ENCODE measurements at regions not wholly inside any gene's neighbourhood (a gene's known extent, or its start where the extent isn't known, plus 50 kb on each side); places are given as distances from the start of the nearest gene placed in this dataset.
"Not testable (repeated sequence)": the region's sequence is repeated elsewhere in the genome, so short reads cannot be mapped to it uniquely, and the experiment has no call there.

- H3K4me1 ChIP-seq (replicated peaks); H3K9me3 ChIP-seq; H3K36me3 ChIP-seq; H3K4me3 ChIP-seq; H3K27me3 ChIP-seq (replicated peaks; ENCODE audit: insufficient read depth); intact Hi-C loops (cut with DNase I); H3K27ac ChIP-seq; DNase-seq (ENCODE audit: low spot score): not testable (repeated sequence)
- WGBS = 78% methylated on average over 4 of the region's 4 CpGs
Measured at GRCh38 chrX:71822314-71822713, 59.2 kb downstream of the CXorf49B start.

GRCh38 chrX:71823391-71824057 is 60.4 kb downstream of the CXorf49B start:
- DNase-seq (ENCODE audit: low spot score) = no peak
- 61% methylated on average over 12 of the region's 12 CpGs for WGBS

GRCh38 chrX:71828086-71828485 is 64.9 kb downstream of the CXorf49B start:
- Histone ChIP-seq H3K36me3 (no peaks in the 10 kb centered on the region), H3K4me3 (no peak overlapping the region), H3K9me3 (no peaks in the 10 kb centered on the region), H3K27ac (no peak overlapping the region), H3K4me1 (replicated peaks) (no peaks in the 10 kb centered on the region), H3K27me3 (replicated peaks; ENCODE audit: insufficient read depth) (no peaks in the 10 kb centered on the region)
- TF ChIP-seq CTCF (IDR thresholded peaks at IDR 0.05) = no peak
- no peak for TF ChIP-seq POLR2AphosphoS5 (IDR thresholded peaks at IDR 0.05)
- TF ChIP-seq POLR2A (IDR thresholded peaks at IDR 0.05) = no peak
- 89% methylated on average over 3 of the region's 6 CpGs for WGBS
- no peak for DNase-seq (ENCODE audit: low spot score)
- intact Hi-C loops (cut with DNase I) = no loop called here

More at GRCh38 chrX:71823391-71824057, 60.4 kb downstream of the CXorf49B start:
- Histone ChIP-seq H3K27ac (no peak overlapping the region), H3K9me3 (no peaks in the 10 kb centered on the region), H3K4me3 (no peak overlapping the region), H3K27me3 (replicated peaks; ENCODE audit: insufficient read depth) (no peaks in the 10 kb centered on the region), H3K36me3 (no peaks in the 10 kb centered on the region), H3K4me1 (replicated peaks) (no peaks in the 10 kb centered on the region)
- intact Hi-C loops (cut with DNase I) = no loop called here
- TF ChIP-seq POLR2A (IDR thresholded peaks at IDR 0.05) (no peak), CTCF (IDR thresholded peaks at IDR 0.05) (no peak), POLR2AphosphoS5 (IDR thresholded peaks at IDR 0.05) (no peak)

- H3K36me3 ChIP-seq; H3K4me1 ChIP-seq (replicated peaks); H3K27me3 ChIP-seq (replicated peaks; ENCODE audit: insufficient read depth); H3K27ac ChIP-seq; intact Hi-C loops (cut with DNase I); H3K9me3 ChIP-seq; DNase-seq (ENCODE audit: low spot score); H3K4me3 ChIP-seq: not testable (repeated sequence)
- WGBS = 58% methylated on average over 4 of the region's 4 CpGs
Measured at GRCh38 chrX:71838092-71838491, 72.6 kb upstream of the NHSL2 start.

GRCh38 chrX:71846429-71846828 is 64.2 kb upstream of the NHSL2 start:
- no peaks in the 10 kb centered on the region for H3K4me1 ChIP-seq (replicated peaks)
- H3K4me3 ChIP-seq = no peak overlapping the region
- DNase-seq (ENCODE audit: low spot score) = no peak
- no peaks in the 10 kb centered on the region for H3K36me3 ChIP-seq
- TF ChIP-seq POLR2AphosphoS5 (IDR thresholded peaks at IDR 0.05) (no peak), POLR2A (IDR thresholded peaks at IDR 0.05) (no peak)
- no peaks in the 10 kb centered on the region for H3K27me3 ChIP-seq (replicated peaks; ENCODE audit: insufficient read depth)
- H3K27ac ChIP-seq = no peak overlapping the region
- WGBS = 86% methylated on average over 1 of the region's 1 CpG
- H3K9me3 ChIP-seq = no peaks in the 10 kb centered on the region
- intact Hi-C loops (cut with DNase I) = no loop called here

GRCh38 chrX:71852182-71852581 is 58.5 kb upstream of the NHSL2 start:
- no peak for TF ChIP-seq CTCF (IDR thresholded peaks at IDR 0.05)
- no peak for TF ChIP-seq POLR2A (IDR thresholded peaks at IDR 0.05)
- TF ChIP-seq POLR2AphosphoS5 (IDR thresholded peaks at IDR 0.05) = no peak
- no peak for DNase-seq (ENCODE audit: low spot score)
- intact Hi-C loops (cut with DNase I) = no loop called here
- no peaks in the 10 kb centered on the region for H3K9me3 ChIP-seq
- no peak overlapping the region for H3K27ac ChIP-seq
- no peaks in the 10 kb centered on the region for H3K4me1 ChIP-seq (replicated peaks)
- WGBS = 88% methylated on average over 9 of the region's 9 CpGs
- no peak overlapping the region for H3K4me3 ChIP-seq
- H3K36me3 ChIP-seq = no peaks in the 10 kb centered on the region
- no peaks in the 10 kb centered on the region for H3K27me3 ChIP-seq (replicated peaks; ENCODE audit: insufficient read depth)

All from prostate gland (tissue), 2 donors.